Prostate gland (tissue), 2 donors: ENCODE measurements at regions not wholly inside any gene's neighbourhood (a gene's known extent, or its start where the extent isn't known, plus 50 kb on each side); places are given as distances from the start of the nearest gene placed in this dataset.

Experiments
- DNase-seq: peaks from one replicate; pipeline ENCODE4 v3.0.0-alpha.2; 2019; ENCODE audit warnings: low spot score
- H3K27ac ChIP-seq, 2 donors: fragments of 200-600 bp; sonication (generic); 2 replicates each; pipeline ENCODE4 v1.5.1; 2017 to 2019
- H3K27me3 ChIP-seq: fragments of 200-600 bp; sonication (generic); replicated peaks from 2 replicates; pipeline ENCODE4 v1.5.1; 2019; ENCODE audit not compliant: insufficient read depth
- H3K36me3 ChIP-seq, 2 donors: fragments of 200-600 bp; sonication (generic); 1 replicate in 1 of 2; 2 replicates in 1 of 2; pipeline versions ENCODE4 v1.5.1 to v1.8.1; 2017 to 2019
- H3K4me1 ChIP-seq: fragments of 200-600 bp; sonication (generic); replicated peaks from 2 replicates; pipeline ENCODE4 v1.5.1; 2019
- H3K4me3 ChIP-seq, 2 donors: fragments of 200-600 bp; sonication (generic); 2 replicates each; pipeline ENCODE4 v1.5.1; 2017 to 2019
- H3K9me3 ChIP-seq: fragments of 200-600 bp; sonication (generic); 2 replicates; pipeline ENCODE4 v1.5.1; 2017
- CTCF ChIP-seq, 4 experiments: fragments of 200-600 bp in 2 of 4; fragments of 450-650 bp in 2 of 4; sonication (generic) in 2 of 4; IDR thresholded peaks; 1 replicate in 3 of 4; 2 replicates in 1 of 4; pipeline ENCODE4 v1.5.1; 2016 to 2019; ENCODE audit warnings: antibody characterized with exemption in 4 of 4, mild to moderate bottlenecking in 2 of 4, moderate library complexity in 2 of 4
- POLR2A ChIP-seq: fragments of 450-650 bp; IDR thresholded peaks from one replicate; pipeline ENCODE4 v1.6.1; 2016; ENCODE audit warnings: antibody characterized with exemption, mild to moderate bottlenecking
- POLR2AphosphoS5 ChIP-seq: sonication (generic); formaldehyde crosslinking; IDR thresholded peaks from one replicate; pipeline ENCODE4 v1.6.1; 2017; ENCODE audit warnings: antibody characterized with exemption
- WGBS: methylation state at CpG from one replicate; pipeline ENCODE4 v1.1.5; 2018; 5-methylcytosine and 5-hydroxymethylcytosine counted together
- intact Hi-C: fragments of 100-400 bp; cut with DNase I; formaldehyde crosslinking; loops from one replicate; pipeline ENCODE4 v1.14.2; 2022

- 90% methylated on average over 6 of the region's 6 CpGs for WGBS
Measured at GRCh38 chr5:173675287-173675996, 59.0 kb upstream of the BOD1 start.

GRCh38 chr5:173676375-173676774, 59.9 kb upstream of the BOD1 start:
- Histone ChIP-seq H3K36me3 (no peaks in the 10 kb centered on the region), H3K9me3 (no peaks in the 10 kb centered on the region), H3K27ac (no peak overlapping the region), H3K4me3 (no peak overlapping the region), H3K4me1 (no peaks in the 10 kb centered on the region), H3K27me3 (no peaks in the 10 kb centered on the region)
- intact Hi-C loops: no loop called here
- no peak for DNase-seq
- WGBS: 98% methylated on average over 2 of the region's 2 CpGs
- no peak for TF ChIP-seq CTCF (IDR thresholded peaks at IDR 0.05)
- no peak for TF ChIP-seq POLR2A
- TF ChIP-seq POLR2AphosphoS5: no peak

More at GRCh38 chr5:173675287-173675996, 59.0 kb upstream of the BOD1 start:
- H3K4me1 ChIP-seq: no peaks in the 10 kb centered on the region
- no peak overlapping the region for H3K4me3 ChIP-seq
- H3K36me3 ChIP-seq: no peaks in the 10 kb centered on the region
- H3K27me3 ChIP-seq: no peaks in the 10 kb centered on the region
- TF ChIP-seq POLR2A (no peak), POLR2AphosphoS5 (no peak), CTCF (IDR thresholded peaks at IDR 0.05) (no peak)
- no peak overlapping the region for H3K27ac ChIP-seq
- DNase-seq: no peak
- intact Hi-C loops: no loop called here
- H3K9me3 ChIP-seq: no peaks in the 10 kb centered on the region

- intact Hi-C loops: no loop called here
- no peak for TF ChIP-seq POLR2AphosphoS5
- TF ChIP-seq POLR2A: no peak
- no peak for TF ChIP-seq CTCF (IDR thresholded peaks at IDR 0.05)
- Histone ChIP-seq H3K36me3 (no peaks in the 10 kb centered on the region), H3K4me3 (no peak overlapping the region), H3K9me3 (no peaks in the 10 kb centered on the region), H3K27ac (no peak overlapping the region), H3K4me1 (no peaks in the 10 kb centered on the region), H3K27me3 (no peaks in the 10 kb centered on the region)
- 66% methylated on average over 2 of the region's 2 CpGs for WGBS
- DNase-seq: no peak
Measured at GRCh38 chr5:173677125-173677672, 60.7 kb upstream of the BOD1 start.

GRCh38 chr5:173679909-173680630, 63.6 kb upstream of the BOD1 start:
- Histone ChIP-seq H3K36me3 (no peaks in the 10 kb centered on the region), H3K9me3 (no peaks in the 10 kb centered on the region), H3K27me3 (no peaks in the 10 kb centered on the region), H3K27ac (no peak overlapping the region), H3K4me3 (no peak overlapping the region), H3K4me1 (no peaks in the 10 kb centered on the region)
- no peak for TF ChIP-seq POLR2A
- no peak for TF ChIP-seq CTCF (IDR thresholded peaks at IDR 0.05)
- no peak for TF ChIP-seq POLR2AphosphoS5
- no peak for DNase-seq
- intact Hi-C loops: no loop called here
- WGBS: 95% methylated on average over 6 of the region's 6 CpGs
